PC-3 (cell line): ENCODE measurements at regions not wholly inside any gene's neighbourhood (a gene's known extent, or its start where the extent isn't known, plus 50 kb on each side); places are given as distances from the start of the nearest gene placed in this dataset.

ENCODE experiments used
- ATAC-seq: fragments of 200-7000 bp; cut with Tn5 transposase; 2 replicates; pipeline ENCODE4 v1.9.1; 2020; ENCODE audit warnings: mild to moderate bottlenecking, moderate library complexity
- BruUV-seq: library from RNA; stranded (reverse); fragments of 400-500 nt; replicated peaks from 2 replicates; lab custom pipeline; 2021; lab: Mats Ljungman, UMichigan
- CTCF ChIA-PET: fragments of 300-600 bp; sonication (Branson Sonifier 250); formaldehyde crosslinking; loops from one replicate; lab custom pipeline; 2022; ENCODE audit warnings: antibody characterized with exemption; lab: Charles Lee
- POLR2A ChIA-PET: fragments of 300-600 bp; sonication (Branson Sonifier 250); formaldehyde crosslinking; loops from one replicate; lab custom pipeline; 2022; ENCODE audit warnings: antibody characterized with exemption; ENCODE audit not compliant: unreplicated experiment; lab: Charles Lee
- DNase-seq: peaks from one replicate; pipeline ENCODE4 v3.0.0-alpha.2; 2015
- H2AFZ ChIP-seq: fragments of 300-600 bp; sonication (generic); 2 replicates; pipeline ENCODE4 v1.6.0; 2016; ENCODE audit warnings: antibody characterized with exemption, low read length
- H3F3A ChIP-seq: fragments of 300-600 bp; sonication (generic); one replicate; pipeline ENCODE4 v1.6.0; 2017; ENCODE audit warnings: antibody characterized with exemption, low read length, control low read depth, mild to moderate bottlenecking; ENCODE audit not compliant: unreplicated experiment
- H3K27ac ChIP-seq: fragments of 300-600 bp; sonication (generic); 2 replicates; pipeline ENCODE4 v1.5.1; 2016; ENCODE audit warnings: mild to moderate bottlenecking, low read length
- H3K27me3 ChIP-seq: fragments of 300-600 bp; sonication (generic); 2 replicates; pipeline ENCODE4 v1.6.1; 2016; ENCODE audit warnings: low read length, mixed read lengths
- H3K36me3 ChIP-seq: fragments of 300-600 bp; sonication (generic); 2 replicates; pipeline ENCODE4 v1.6.1; 2016; ENCODE audit warnings: low read depth, mixed run types, low read length, mixed read lengths
- H3K4me1 ChIP-seq: fragments of 300-600 bp; sonication (generic); 2 replicates; pipeline ENCODE4 v1.5.1; 2016; ENCODE audit warnings: low read length; ENCODE audit not compliant: insufficient read depth
- H3K4me2 ChIP-seq: fragments of 300-600 bp; sonication (generic); 2 replicates; pipeline ENCODE4 v1.6.0; 2016; ENCODE audit warnings: low read length
- H3K4me3 ChIP-seq: fragments of 300-600 bp; sonication (generic); 2 replicates; pipeline ENCODE4 v1.5.1; 2016; ENCODE audit warnings: mild to moderate bottlenecking, low read length, mixed read lengths
- H3K79me2 ChIP-seq: fragments of 300-600 bp; sonication (generic); 2 replicates; pipeline ENCODE4 v1.6.1; 2017; ENCODE audit warnings: low read length, mixed read lengths
- H3K9ac ChIP-seq: fragments of 300-600 bp; sonication (generic); 2 replicates; pipeline ENCODE4 v1.6.0; 2016; ENCODE audit warnings: mild to moderate bottlenecking, low read length
- H3K9me2 ChIP-seq: fragments of 300-600 bp; sonication (generic); replicated peaks from 2 replicates; pipeline ENCODE4 v1.6.1; 2016; ENCODE audit warnings: mixed run types, low read length, mixed read lengths
- H3K9me3 ChIP-seq: fragments of 300-600 bp; sonication (generic); 2 replicates; pipeline ENCODE4 v1.6.1; 2016; ENCODE audit warnings: low read length, mixed read lengths
- H4K20me1 ChIP-seq: fragments of 300-600 bp; sonication (generic); 2 replicates; pipeline ENCODE4 v1.6.1; 2016; ENCODE audit warnings: low read length, mixed read lengths
- EZH2 ChIP-seq: fragments of 300-600 bp; sonication (generic); IDR thresholded peaks from one replicate; pipeline ENCODE4 v1.6.1; 2017; ENCODE audit warnings: antibody characterized with exemption, mild to moderate bottlenecking, low read length; ENCODE audit not compliant: unreplicated experiment
- EZH2phosphoT487 ChIP-seq: fragments of 300-600 bp; sonication (generic); IDR thresholded peaks from 2 replicates; pipeline ENCODE4 v1.6.1; 2018; ENCODE audit warnings: mild to moderate bottlenecking, antibody characterized with exemption, low read length, borderline replicate concordance
- intact Hi-C: fragments of 100-400 bp; cut with micrococcal nuclease; formaldehyde crosslinking; loops from 2 replicates; pipeline ENCODE4 v1.9.0; 2023
- TF ChIP-seq, protein P1 (sequence below): fragments of 300-600 bp; sonication (generic); conservative IDR thresholded peaks from 2 replicates; pipeline ENCODE4 v1.5.1; 2017; ENCODE audit warnings: antibody characterized with exemption, low read depth, mild to moderate bottlenecking, low read length

DNA sequence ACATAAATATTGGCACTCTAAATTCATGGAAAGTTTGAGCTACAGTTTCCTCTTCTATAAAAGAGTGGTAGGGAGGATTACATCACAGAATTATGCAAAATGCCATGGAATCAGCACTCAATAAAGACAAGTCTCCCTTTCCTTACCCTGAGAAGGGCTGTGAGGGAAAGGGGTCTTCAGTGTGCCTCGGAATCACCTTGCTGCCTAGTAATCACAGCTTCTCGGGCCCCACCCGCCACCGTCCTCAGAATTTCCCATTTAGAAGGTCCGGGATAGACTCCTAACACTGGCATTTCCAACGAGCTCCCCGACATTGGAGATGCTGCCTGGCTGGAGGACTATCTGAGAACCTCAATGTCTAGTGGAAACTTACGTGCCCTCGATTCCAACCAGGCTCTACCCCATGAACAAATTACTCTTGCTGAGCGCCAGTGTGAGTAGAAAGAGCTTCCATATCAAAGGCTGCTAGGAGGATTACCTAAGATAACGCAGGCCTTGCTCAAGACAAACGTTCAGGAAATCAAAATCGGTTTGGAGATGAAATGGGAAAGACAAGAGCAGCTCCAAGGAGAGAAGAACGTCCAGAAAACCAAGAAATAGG, 92.1 kb upstream of the CHD2 start:
- Histone ChIP-seq H3K4me1 (peaks cover 64% of the 10 kb centered on the region), H2AFZ (peak overlapping the region; percentile 39; the same call in 1 of the 2 replicates), H3K4me2 (peak overlapping the region; percentile 91), H3K27me3 (no peaks in the 10 kb centered on the region), H3K9ac (peak overlapping the region; percentile 96), H3K27ac (peak overlapping the region; percentile 91), H4K20me1 (no peaks in the 10 kb centered on the region), H3K9me2 (no peaks in the 10 kb centered on the region), H3F3A (no peaks in the 10 kb centered on the region), H3K36me3 (no peaks in the 10 kb centered on the region), H3K9me3 (no peaks in the 10 kb centered on the region), H3K4me3 (peak overlapping the region; percentile 62), H3K79me2 (peaks cover 25% of the 10 kb centered on the region; the same call in 1 of the 2 replicates)
- DNase-seq: peak; percentile 31
- POLR2A ChIA-PET: interaction anchor here (0.5 to 2.2 kb wide), 7 partner anchors 24 to 1645 kb away, joined by 3 to 24 read pairs (median 5); partner anchors contain the start of gene CHD2
- ATAC-seq: no peak
- CTCF ChIA-PET: interaction anchor here (0.7 to 1.3 kb wide), 2 partner anchors 11 to 24 kb away, joined by 3 to 4 read pairs; no protein-coding TSS in a partner anchor
- no peak for TF ChIP-seq EZH2phosphoT487
- TF ChIP-seq EZH2: no peak
- TF ChIP-seq, protein P1, sequence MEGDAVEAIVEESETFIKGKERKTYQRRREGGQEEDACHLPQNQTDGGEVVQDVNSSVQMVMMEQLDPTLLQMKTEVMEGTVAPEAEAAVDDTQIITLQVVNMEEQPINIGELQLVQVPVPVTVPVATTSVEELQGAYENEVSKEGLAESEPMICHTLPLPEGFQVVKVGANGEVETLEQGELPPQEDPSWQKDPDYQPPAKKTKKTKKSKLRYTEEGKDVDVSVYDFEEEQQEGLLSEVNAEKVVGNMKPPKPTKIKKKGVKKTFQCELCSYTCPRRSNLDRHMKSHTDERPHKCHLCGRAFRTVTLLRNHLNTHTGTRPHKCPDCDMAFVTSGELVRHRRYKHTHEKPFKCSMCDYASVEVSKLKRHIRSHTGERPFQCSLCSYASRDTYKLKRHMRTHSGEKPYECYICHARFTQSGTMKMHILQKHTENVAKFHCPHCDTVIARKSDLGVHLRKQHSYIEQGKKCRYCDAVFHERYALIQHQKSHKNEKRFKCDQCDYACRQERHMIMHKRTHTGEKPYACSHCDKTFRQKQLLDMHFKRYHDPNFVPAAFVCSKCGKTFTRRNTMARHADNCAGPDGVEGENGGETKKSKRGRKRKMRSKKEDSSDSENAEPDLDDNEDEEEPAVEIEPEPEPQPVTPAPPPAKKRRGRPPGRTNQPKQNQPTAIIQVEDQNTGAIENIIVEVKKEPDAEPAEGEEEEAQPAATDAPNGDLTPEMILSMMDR: no peak
- BruUV-seq: TSS peak; percentile 52
- intact Hi-C loops: loop anchor here (2.0 kb wide), 1 partner anchor 111 kb away; no protein-coding TSS in a partner anchor

DNA sequence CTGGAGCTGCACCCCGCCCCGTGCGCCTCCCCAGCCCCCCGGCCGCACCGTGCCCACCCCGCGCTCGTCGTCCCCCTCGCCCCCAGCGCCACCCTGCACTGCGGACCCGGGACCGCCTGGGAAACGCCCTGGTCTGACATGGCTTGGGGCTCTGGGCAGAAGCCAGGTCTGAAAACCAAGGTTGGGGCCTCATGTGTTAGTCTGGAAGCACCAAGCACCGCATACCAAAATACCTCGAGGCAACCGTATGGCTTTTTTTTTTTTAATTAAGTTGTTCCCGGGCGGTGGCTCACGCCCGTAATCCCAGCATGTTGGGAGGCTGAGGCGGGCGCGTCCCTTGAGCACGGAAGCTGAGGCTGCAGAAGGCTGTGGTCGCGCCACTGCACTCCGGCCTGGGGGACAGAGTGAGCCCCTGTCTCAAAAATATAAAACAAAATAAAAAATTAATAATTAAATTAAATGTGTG, 91.5 kb upstream of the CHD2 start:
- Histone ChIP-seq H3K4me3 (peak overlapping the region; percentile 62), H3K9me3 (no peaks in the 10 kb centered on the region), H3K4me1 (peaks cover 61% of the 10 kb centered on the region), H3K36me3 (no peaks in the 10 kb centered on the region), H3K9ac (peak overlapping the region; percentile 96), H3K79me2 (peaks cover 25% of the 10 kb centered on the region; the same call in 1 of the 2 replicates), H2AFZ (peak overlapping the region; percentile 39; the same call in 1 of the 2 replicates), H3F3A (no peaks in the 10 kb centered on the region), H3K27ac (peak overlapping the region; percentile 91), H3K9me2 (no peaks in the 10 kb centered on the region), H4K20me1 (no peaks in the 10 kb centered on the region), H3K27me3 (no peaks in the 10 kb centered on the region), H3K4me2 (peak overlapping the region; percentile 91)
- CTCF ChIA-PET: interaction anchor here (1.3 kb wide), 1 partner anchor 11 kb away, joined by 4 read pairs; no protein-coding TSS in a partner anchor
- DNase-seq: peak; percentile 53
- intact Hi-C loops: loop anchor here (2.0 kb wide), 1 partner anchor 110 kb away; no protein-coding TSS in a partner anchor
- no TSS peak for BruUV-seq
- TF ChIP-seq, protein P1: no peak
- TF ChIP-seq EZH2phosphoT487 (no peak), EZH2 (no peak)
- peak; percentile 4 for ATAC-seq
- POLR2A ChIA-PET: interaction anchor here (0.6 to 2.2 kb wide), 5 partner anchors 24 to 129 kb away, joined by 3 to 24 read pairs (median 5); partner anchors contain the start of gene CHD2
